Renal cortical epithelial cell (primary cell): ENCODE measurements at regions not wholly inside any gene's neighbourhood (a gene's known extent, or its start where the extent isn't known, plus 50 kb on each side); places are given as distances from the start of the nearest gene placed in this dataset.
A peak's percentile ranks its signal among the peaks of the same experiment; 100 is the strongest.

Source experiments
- DNase-seq: peaks from one replicate; pipeline ENCODE4 v3.0.0-alpha.2; 2011; ENCODE audit warnings: low read depth

DNA sequence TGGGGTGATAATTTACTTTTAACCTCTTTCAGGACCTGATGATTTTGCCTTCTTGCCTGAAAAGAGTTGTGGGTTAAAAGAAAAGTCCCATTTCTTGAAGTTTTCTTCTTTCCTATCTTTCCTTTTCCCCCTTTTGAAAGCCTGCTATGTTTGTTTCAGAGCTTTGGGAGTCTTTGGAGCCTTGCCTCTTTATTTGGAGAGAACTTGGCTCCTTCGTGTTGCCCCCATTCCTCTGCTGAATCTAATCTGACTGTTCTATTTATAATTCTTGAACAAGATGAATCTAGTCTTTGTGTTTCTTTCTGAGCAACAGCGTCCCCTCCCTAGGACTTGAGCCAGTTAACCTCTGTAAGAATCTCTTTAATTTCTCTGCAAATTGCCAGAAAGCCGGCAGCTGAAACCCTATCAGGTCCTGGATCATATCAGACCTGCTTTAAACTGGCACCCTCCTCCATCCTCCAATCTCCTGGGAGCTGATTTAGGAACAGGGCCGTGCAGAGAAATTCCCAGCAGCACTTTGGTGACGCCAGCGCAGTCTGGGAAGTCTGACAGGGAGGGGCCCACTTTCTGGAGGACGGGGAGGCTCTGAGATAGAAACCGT is 289.1 kb upstream of the SORL1-AS1 start:
- DNase-seq = no peak

DNA sequence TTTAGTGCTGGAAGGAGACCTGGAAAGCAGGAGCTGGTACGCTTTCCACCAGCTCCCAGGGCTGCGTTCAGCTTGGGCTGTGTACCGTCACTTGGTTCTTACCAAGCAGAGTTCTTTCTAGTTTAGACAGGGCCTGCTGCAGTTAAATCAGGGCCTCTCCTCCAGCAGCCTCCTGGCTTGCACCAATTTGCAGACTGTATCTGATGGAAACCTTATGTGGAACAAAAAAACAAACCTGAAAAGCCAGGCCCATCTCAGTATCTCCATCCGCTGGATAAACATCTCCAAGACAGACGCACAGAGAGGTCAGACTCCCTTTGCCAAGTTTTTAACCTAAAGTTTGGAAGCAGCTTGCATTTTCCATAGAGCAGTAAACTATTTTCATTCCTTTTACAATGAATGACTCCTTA is 288.6 kb upstream of the SORL1-AS1 start:
- no peak for DNase-seq

DNA sequence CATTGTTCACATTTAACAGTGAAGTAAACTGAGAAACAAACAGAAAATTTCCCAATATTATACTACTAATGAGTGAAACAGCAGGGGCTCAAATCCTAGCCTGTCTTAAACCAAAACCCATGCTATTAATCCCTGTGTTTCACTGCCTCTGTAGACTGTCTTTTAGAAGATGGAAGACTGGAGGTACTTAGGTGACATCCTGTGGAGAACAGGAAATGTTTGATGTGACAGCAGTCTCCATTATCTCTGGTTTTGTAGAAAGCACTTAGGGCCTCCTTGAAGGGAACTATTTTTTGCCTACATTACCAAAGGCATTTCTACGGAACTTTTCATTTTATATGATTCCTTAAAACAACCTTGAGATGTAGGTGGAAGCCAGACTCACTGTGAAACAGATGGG is 288.1 kb upstream of the SORL1-AS1 start:
- DNase-seq = no peak

DNA sequence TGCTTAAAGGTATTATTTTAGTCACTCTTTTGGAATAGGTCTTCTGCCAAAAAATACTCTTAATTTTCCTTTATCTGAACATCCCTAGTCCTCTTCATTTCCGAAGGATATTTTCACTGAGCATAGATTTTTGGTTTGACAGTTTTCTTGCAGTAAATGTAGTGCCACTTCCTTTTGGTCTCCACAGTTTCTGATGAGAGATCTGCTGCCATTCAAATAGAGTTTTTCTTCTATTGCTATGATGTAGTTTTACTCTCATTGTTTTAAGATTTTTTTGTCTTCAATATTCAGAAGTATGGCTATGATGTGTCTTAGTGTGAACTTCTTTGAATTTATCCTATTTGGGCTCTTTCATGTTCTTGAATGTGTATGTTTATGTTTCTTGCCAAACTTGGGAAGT is 281.1 kb upstream of the SORL1-AS1 start:
- no peak for DNase-seq

DNA sequence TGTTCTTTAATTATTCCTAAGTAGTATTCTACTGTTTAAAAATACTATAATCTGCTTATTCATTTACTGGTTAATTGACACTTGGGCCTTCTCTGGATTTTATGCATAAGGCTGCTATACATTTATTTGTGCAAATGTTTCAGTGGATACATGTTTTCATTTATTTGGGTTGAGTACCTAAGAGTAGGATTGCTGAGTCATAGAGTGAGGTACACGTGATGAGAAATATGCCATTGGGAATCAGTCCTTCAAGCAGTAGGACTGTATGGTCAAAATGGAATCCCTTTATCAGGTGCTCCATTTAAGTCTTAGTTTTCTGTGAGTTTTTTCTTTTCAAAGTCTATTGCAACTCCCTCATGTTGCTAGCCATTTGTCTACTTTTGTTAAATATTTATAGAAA is 275.2 kb upstream of the SORL1-AS1 start:
- no peak for DNase-seq

DNA sequence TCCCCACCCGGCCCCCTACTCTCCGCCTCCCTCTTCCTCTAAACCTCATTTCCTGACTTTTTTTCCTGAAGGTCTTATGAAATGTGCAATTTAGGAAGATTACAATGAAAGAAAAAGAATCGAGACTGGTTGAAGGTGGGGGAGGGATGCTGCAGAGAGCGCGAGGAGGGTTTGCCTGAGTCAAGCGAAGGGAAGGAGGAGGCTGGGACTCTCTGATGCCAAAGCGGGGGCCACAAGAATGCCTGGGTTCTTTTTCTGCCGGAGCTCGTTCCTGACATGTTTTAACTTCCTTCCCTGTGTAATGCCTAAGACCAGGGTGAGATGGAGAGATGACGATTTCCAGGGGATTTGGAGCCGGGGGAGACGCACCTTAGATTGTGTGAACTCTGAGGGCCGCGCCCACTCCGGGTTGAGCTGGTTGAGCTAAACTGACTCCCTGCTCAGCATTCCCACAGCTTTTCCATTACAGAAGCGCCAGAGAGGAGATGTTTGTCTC is 270.5 kb upstream of the SORL1-AS1 start:
- no peak for DNase-seq

DNA sequence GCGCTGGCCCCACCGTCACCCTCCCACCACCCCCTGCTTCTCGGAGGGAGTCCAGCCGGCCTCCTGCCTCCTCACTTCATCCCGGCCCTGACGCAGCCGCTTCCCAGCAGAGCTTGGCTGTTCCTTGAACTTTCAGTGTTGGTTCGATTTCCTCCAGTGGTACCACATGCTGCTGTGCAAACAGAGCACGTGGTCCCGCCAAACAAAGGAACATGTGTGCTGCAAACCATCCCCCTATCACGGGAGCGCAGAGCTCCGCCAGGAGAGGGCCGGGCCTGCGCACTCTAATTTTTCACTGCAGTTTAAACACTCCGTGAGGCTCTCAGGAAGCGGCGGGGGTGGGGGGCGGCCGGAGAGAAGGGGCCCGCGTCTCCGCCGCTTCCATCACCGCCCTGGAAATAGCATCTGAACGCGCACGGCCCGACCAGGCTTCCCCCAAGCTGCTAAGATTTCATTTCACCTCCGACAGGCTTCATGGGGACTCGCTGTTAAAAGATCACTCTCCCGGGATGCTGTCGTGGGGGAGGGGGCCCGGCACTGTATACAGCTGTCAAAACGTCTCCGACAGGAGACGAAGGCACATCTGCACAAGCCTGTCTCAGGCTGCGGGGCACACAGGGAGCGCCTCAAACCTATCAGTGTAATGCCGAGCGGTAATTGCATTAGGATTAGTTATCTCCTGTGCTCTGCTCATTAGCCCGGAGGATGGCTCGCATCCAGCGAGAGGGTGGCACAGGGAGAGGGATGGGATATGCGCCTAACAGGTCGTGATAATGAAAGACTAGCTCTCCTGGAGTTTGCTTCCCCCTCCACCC is 269.9 kb upstream of the SORL1-AS1 start:
- peak; percentile 48 for DNase-seq

DNA sequence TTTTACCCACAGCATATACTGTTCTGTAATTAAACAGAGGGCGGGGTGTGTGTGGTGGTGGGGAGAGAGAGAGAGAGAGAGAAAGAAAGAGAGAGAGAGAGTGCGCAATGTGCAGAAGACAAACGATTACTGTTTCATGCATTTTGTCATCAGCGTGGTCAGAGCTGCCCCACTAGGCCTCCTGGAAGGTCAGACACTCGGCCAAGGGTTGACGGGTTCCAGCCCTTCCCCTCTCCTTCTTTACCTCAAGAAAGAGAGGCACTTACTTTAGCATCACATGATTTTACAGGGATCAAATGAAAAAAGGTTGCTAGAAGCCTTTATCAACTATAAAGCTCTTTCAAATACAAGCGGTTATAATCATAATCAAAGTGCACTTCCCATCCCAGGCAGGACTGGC is 269.2 kb upstream of the SORL1-AS1 start:
- no peak for DNase-seq

DNA sequence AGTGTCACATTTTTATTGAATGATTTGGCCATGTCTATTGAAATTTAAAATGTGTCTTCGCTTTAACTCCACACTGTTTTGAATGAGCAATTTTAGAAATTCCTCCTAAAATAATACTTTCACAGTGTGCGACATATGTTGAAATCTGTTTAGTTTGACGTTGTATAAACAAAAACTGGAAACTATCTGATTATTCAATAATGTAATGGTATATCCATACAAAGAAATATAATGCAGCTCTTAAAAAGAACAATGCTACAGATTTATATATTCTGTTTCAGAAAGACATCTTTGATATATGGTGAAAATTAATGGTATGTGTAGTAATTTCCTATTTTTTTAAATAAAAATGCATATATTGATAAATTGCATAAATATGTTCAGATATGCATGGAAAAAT is 268.7 kb upstream of the SORL1-AS1 start:
- DNase-seq = no peak

DNA sequence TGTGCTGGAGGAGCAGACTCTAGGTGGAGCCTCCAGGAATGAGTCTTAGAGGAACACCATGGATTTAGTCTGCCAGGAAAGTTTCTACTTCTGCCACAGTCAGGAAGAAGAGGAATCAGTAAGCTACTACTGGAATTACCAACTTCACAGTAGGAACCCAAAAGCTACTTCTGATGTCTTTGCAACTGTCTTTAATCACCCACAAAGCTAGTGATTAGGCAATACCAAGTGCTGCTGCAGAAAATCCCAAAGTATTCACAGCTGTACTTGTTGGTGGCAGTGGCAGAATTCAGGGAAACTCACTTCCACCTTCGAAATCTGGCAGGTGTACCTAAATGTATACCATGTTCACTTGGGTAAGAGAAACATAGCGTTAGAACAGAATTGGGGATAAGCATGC is 264.5 kb upstream of the SORL1-AS1 start:
- no peak for DNase-seq

DNA sequence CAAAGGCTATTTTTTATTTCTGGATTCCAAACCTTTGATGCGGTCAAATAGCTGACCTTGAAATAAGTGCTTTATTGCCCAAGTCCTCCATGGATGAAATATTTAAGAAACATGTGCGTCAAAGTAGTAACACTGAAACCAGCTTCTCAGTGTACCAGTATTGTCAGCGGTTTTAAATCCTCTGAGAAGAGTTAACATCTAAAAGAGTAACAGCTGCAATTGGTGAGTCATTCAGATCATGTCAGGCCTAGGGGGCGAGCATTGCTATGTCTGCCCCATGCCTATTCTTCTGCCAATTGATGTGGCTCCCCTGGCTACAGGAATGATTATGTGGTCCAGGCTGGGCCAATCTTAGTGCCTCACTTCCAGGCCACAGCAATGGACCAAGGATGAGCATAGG is 263.3 kb upstream of the SORL1-AS1 start:
- no peak for DNase-seq

DNA sequence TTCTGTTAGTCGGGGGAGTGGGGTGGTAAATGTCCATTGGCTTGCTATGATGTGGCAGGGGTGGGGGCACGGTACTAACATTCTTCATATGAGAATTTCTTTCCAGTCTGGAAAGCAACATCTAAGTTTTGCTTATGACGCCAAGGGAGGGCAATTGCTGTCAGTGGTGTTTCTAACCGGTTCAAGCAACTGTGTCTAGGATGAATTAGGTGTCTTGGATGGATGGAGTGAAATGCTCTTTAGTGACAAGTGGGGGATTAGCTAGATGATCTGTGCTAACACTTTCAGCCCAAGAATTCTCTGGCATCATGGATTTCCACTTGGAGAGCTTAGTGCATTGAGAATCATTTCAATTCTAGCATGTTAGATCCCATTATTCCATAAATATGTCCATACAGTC is 262.6 kb upstream of the SORL1-AS1 start:
- no peak for DNase-seq

DNA sequence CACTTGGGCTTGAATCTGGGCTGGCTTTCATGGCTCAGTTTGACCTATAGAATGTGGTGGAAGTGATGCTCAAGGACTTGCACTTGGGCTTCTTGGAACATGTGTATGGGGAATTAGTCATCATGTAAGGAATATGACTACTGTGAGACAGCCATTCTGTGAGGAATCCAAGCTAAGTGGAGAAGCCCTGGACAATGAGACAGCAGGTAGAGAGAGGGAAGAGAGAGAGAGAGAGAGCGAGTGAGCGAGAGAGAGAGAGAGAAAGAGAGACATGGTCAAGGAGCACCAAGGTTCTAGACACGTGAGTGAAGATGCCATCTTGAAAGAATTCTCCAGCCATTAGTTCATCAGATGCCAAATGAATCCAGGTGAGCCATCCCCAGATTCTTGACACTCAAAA is 261.6 kb upstream of the SORL1-AS1 start:
- DNase-seq = no peak

DNA sequence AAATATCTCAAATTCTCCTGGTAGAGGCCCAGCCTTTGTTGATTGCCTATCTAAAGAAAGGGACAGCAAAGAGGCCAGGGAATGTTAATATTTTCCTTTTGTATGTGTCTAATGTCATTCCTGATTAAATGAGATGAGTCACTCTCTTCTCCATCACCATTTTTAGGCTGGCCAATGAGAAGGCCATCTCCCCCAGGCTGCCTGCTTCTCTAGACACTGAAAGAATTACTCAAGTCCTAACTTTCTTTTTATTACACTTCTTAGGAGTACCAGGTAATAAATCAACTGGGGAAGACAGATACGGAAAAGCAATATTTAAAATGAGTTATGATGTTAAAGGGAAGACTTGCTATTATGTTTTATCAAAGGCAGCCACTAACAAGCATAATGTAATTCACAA is 259.2 kb upstream of the SORL1-AS1 start:
- peak; percentile 18 for DNase-seq

DNA sequence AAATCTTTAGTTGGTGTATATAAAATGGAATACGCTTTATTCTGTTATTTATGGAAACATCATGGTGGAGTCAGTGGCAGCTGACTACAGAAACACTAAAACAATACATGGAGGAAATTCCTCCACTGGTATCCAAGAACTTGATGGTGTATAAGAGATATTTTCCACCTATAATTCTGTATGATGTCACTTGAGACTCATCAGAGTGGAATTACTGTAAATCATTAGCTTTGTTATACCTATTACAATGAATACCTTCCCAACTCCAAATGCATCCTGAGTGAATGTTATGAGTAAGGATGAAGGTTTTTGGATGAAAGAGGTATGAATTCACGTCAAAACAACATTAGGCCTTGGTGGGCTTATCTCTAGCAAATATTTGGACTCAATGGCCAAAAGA is 258.5 kb upstream of the SORL1-AS1 start:
- peak; percentile 58 for DNase-seq

DNA sequence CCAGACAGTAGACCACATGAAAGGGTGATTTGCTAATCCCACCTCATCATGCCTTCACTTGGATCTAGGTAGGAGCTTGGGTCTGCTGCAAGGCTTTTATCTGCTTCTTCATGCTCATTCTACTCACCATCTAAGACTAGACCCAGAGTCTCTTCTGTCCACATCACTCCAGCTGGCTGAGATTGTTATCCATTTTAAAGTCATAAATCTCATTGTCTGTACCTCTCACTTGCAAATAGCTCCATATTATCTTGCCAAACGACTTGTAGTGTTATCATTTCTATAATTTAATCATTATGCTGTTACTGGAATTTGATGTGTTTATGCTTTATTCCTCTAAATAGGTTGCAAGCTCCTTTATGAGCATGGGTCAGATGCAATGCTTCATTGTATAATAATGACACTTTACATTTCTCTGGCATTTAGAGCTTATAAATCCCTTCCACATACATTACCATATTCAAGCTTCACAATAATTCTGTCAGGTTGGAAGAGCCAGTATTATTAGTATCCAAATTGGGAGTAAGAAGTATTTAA is 254.2 kb upstream of the SORL1-AS1 start:
- no peak for DNase-seq

DNA sequence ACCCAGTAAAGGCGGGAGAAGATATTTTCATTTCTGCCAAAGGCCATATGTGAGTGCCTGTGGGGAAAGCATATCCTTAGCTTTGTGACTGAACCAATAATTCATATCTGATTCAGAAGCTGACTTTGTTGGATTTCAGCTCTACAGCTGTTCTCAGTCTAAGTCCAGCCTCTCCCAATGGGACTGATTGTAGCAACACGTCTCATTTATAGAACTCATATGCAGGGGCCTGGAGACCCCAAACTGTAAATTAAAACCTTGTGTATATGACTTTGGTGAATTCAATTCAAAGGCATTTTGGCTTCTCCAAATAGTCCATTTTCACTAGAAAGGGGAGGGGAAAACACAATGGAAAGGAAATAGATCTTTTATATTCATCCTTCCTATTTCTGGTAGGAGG is 250.4 kb upstream of the SORL1-AS1 start:
- DNase-seq = no peak

DNA sequence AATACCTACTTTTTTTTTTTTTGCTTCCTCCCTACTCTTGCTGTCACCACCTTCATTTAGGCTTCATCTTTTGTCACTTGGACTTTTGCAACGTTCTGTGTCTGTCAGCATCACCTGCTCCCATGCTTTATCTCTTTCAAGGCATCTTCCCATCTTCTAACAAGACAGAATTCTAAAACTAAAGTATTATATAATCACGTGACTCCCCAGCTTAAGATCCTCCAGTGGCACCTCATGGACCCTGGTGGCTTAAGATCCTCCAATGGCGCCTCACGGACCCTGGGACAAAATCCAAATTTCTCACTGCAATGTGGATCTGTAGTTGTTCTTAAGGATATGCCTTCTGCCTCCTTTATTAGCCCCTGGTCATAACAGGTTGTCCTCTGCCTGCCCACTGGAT is 248.2 kb upstream of the SORL1-AS1 start:
- no peak for DNase-seq

DNA sequence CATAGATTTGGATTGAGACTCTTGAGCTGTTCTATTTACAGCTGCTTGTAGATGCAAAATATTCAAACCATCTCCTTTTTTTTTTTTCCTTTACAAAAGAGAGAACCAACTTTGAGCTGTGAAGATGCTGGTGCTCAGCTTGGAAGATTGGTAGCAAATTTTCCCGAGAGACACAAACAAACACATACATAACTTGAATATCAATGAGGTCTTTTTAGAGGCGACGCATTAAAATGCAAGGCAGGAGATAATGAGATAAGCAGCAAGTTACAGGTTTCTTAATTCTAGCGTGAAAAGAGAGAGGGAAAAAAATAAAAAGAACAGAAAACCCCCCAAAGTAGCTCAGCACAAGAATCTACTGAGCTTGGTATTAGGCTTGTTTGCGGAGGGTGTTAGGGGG is 247.0 kb upstream of the SORL1-AS1 start:
- DNase-seq = no peak

DNA sequence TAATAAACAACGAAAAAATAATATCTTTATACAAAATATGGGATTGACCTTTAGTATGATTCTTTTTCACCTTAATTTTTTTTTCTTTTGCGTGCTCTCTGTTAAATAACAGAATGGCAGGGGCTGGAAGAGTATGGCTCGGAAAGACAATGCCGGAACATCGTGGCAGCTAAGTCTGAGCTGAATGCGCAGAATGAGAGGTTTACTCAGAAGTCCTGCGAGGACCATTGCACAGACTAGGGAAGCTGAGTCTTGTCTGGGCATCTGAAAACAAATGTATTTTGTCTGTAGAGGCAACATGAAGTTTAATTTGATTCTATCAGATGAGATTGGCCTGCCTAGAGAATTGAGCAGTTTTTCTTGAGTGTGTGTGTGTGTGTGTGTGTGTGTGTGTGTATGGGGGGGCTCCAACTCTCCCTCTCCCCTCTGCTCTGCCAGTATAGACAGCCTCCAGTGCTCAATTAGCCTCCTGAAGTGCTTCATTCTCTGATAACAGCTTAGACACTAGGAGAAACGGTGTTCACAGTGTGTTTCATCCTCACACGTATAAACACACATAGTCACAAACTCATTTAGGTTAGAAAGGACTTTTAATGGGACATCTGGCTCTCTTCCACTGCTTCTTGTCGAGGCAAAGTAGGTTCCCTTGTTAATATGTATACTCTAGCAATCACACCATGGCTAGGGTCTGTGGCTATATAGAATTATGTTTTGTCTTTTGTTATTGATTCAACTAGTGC is 244.3 kb upstream of the SORL1-AS1 start:
- no peak for DNase-seq

DNA sequence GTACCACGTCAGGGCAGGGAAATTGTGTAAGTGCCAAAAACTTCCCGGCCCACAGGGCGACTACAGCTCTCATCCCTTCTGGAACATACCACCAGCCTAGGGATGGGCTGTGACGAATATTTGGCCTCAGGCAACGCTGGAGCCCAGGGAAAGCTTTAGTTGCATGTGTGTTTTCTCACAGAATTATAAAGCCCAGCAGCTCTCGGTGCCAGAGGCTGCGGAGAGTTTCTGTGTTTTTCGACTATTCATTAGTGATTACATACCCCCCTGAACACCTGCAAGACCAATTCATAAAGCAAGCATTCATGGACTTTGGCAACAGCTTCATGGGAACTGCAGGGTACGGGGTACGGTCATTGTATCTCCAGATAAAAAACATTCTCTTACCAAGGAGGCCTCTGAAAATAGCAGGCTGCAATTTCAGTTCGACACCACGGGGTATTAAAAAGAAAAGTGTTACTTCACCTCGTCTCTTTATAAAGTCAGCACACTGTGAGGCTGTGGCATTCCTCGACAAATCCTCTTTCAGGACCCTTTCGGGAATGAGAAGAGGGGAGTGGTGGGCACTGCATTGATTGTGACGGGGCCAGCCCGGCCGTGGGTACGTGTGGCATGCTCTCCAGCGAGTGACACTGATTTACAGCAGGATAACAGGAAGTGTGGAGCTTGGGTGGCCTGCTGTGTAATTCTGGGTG is 243.6 kb upstream of the SORL1-AS1 start:
- no peak for DNase-seq

DNA sequence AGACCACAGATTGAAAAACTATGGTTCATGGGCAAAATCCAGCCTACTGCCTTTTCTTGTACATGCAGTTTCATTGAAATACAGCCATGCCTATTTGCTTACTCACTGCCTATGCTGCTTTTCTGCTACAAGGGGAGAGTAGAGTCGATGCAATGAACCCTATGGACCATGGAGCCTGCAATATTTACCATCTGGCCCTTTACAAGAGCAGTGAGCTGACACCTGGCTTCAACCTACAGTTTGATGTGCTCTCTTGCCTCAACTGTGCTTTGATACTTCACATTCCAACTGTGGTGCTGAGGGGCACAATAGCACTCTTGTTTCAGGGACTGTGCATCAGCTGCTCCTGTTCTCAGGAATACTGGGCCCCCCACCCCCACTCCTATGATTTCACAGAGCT is 239.5 kb upstream of the SORL1-AS1 start:
- DNase-seq = no peak
